ENCODE measurements at regions not wholly inside any gene's neighbourhood (a gene's known extent, or its start where the extent isn't known, plus 50 kb on each side); places are given as distances from the start of the nearest gene placed in this dataset.

- Histone ChIP-seq H3K23me2 (ENCODE audit: low read depth, low read length) (no peaks in the 10 kb centered on the region), H3K56ac (replicated peaks; ENCODE audit: insufficient read length, low read depth, low read length) (no peak overlapping the region), H2BK12ac (ENCODE audit: low read depth, low read length) (no peak overlapping the region), H3K4me1 (replicated peaks in 1 of 4; ENCODE audit: control insufficient read depth in 3 of 4, insufficient read depth in 4 of 4, low read length in 3 of 4) (no peaks in the 10 kb centered on the region), H3K14ac (ENCODE audit: insufficient read length) (no peak overlapping the region), H3K4me3 (ENCODE audit: extremely low read depth in 1 of 4, insufficient read depth in 2 of 4, low read depth in 3 of 4, low read length in 4 of 4) (no peak overlapping the region), H3K18ac (ENCODE audit: extremely low read depth, low read length) (no peak overlapping the region), H3K9me3 (ENCODE audit: insufficient read depth in 2 of 2, low read depth in 1 of 2, low read length in 1 of 2) (peaks cover 20 to 22% of the 10 kb centered on the region in 2 experiments), H2AFZ (ENCODE audit: low read length) (no peak overlapping the region), H3K79me1 (ENCODE audit: low read depth, low read length) (no peaks in the 10 kb centered on the region), H3K9ac (replicated peaks in 1 of 4; ENCODE audit: extremely low read depth in 1 of 4, low read depth in 3 of 4, low read length in 3 of 4) (no peak overlapping the region), H4K5ac (ENCODE audit: insufficient read length, low read depth, low read length) (no peak overlapping the region), H4K8ac (ENCODE audit: extremely low read depth, insufficient read depth, low read length) (no peak overlapping the region), H3K4me2 (ENCODE audit: insufficient read depth in 1 of 2, low read depth in 2 of 2, low read length in 2 of 2) (no peak overlapping the region), H2BK15ac (ENCODE audit: low read length) (no peak overlapping the region), H4K91ac (replicated peaks; ENCODE audit: insufficient read length, low read length) (no peak overlapping the region), H3K4ac (replicated peaks; ENCODE audit: insufficient read length, low read depth, low read length) (no peak overlapping the region), H3K79me2 (ENCODE audit: control insufficient read depth in 1 of 2, insufficient read depth in 2 of 2, low read length in 2 of 2) (no peaks in the 10 kb centered on the region), H2BK5ac (ENCODE audit: low read depth, low read length) (no peak overlapping the region), H2BK120ac (replicated peaks; ENCODE audit: low read depth, low read length) (no peak overlapping the region), H4K20me1 (replicated peaks in 1 of 2; ENCODE audit: control insufficient read depth in 1 of 2, insufficient read depth in 2 of 2, low read length in 2 of 2) (no peaks in the 10 kb centered on the region), H3K27me3 (replicated peaks in 1 of 4; ENCODE audit: control insufficient read depth in 3 of 4, extremely low read depth in 1 of 4, insufficient read depth in 3 of 4, low read length in 3 of 4) (no peaks in the 10 kb centered on the region), H2BK20ac (ENCODE audit: low read length) (no peak overlapping the region), H3K23ac (ENCODE audit: insufficient read length) (no peak overlapping the region), H3K36me3 (ENCODE audit: control insufficient read depth in 2 of 4, insufficient read depth in 4 of 4, low read length in 3 of 4) (no peaks in the 10 kb centered on the region), H3K27ac (ENCODE audit: low read depth, low read length) (no peak overlapping the region), H2AK5ac (ENCODE audit: low read depth, low read length) (no peak overlapping the region)
- CTCF ChIA-PET (ENCODE audit: partially characterized antibody): interaction anchor here (1.4 to 2.1 kb wide), 3 partner anchors 9 to 32 kb away, joined by 3 to 6 read pairs (median 3); no protein-coding TSS in a partner anchor
- FAIRE-seq: no peak
- POLR2A ChIA-PET (ENCODE audit: partially characterized antibody): no interaction called here
- 88% methylated on average over 1 of the region's 1 CpG; no CpG with 5 or more reads in 1 of the 2 experiments for WGBS, 2 experiments (ENCODE audit: extremely low coverage in 1 of 2, insufficient coverage in 1 of 2, insufficient read length in 1 of 2, insufficient replicate concordance in 2 of 2, low coverage in 1 of 2, low lambda C conversion rate in 2 of 2, missing lambda C conversion rate in 1 of 2)
- DNase-seq (ENCODE audit: low read depth in 1 of 2, low spot score in 2 of 2): no peak
- no peak for TF ChIP-seq GABPA (IDR thresholded peaks at IDR 0.05; ENCODE audit: borderline replicate concordance, insufficient read depth, low read length)
- TF ChIP-seq ZNF274 (IDR thresholded peaks at IDR 0.05; ENCODE audit: borderline replicate concordance, extremely low read depth, low read length): no peak
- no peak for TF ChIP-seq TAF1 (IDR thresholded peaks at IDR 0.05; ENCODE audit: low read depth, low read length)
- TF ChIP-seq, protein P1, sequence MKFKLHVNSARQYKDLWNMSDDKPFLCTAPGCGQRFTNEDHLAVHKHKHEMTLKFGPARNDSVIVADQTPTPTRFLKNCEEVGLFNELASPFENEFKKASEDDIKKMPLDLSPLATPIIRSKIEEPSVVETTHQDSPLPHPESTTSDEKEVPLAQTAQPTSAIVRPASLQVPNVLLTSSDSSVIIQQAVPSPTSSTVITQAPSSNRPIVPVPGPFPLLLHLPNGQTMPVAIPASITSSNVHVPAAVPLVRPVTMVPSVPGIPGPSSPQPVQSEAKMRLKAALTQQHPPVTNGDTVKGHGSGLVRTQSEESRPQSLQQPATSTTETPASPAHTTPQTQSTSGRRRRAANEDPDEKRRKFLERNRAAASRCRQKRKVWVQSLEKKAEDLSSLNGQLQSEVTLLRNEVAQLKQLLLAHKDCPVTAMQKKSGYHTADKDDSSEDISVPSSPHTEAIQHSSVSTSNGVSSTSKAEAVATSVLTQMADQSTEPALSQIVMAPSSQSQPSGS (IDR thresholded peaks at IDR 0.05; ENCODE audit: low read length): no peak
- TF ChIP-seq HDAC2 (IDR thresholded peaks at IDR 0.05; ENCODE audit: borderline replicate concordance in 1 of 2, low read depth in 2 of 2, low read length in 2 of 2): no peak
- no peak for TF ChIP-seq BCL11A (IDR thresholded peaks at IDR 0.05; ENCODE audit: low read depth in 2 of 2, low read length in 2 of 2)
- no peak for TF ChIP-seq RXRA (IDR thresholded peaks at IDR 0.05; ENCODE audit: insufficient read depth, low read depth, low read length)
- no peak for TF ChIP-seq CREB1 (IDR thresholded peaks at IDR 0.05)
- TF ChIP-seq SIX5 (IDR thresholded peaks at IDR 0.05; ENCODE audit: low read depth, low read length): no peak
- TF ChIP-seq, protein P2, sequence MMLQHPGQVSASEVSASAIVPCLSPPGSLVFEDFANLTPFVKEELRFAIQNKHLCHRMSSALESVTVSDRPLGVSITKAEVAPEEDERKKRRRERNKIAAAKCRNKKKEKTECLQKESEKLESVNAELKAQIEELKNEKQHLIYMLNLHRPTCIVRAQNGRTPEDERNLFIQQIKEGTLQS (IDR thresholded peaks at IDR 0.05; ENCODE audit: insufficient read depth, low read depth, low read length): no peak
- TF ChIP-seq RFX5 (IDR thresholded peaks at IDR 0.05; ENCODE audit: borderline replicate concordance, low read depth, low read length): no peak
- no peak for TF ChIP-seq NANOG (IDR thresholded peaks at IDR 0.05; ENCODE audit: insufficient read depth, low read depth, low read length, poor library complexity, severe bottlenecking)
Observed at GRCh38 chr3:104632947-104633346, 733.8 kb upstream of the ALCAM start.
